A549 (cell line): ENCODE measurements at regions not wholly inside any gene's neighbourhood (a gene's known extent, or its start where the extent isn't known, plus 50 kb on each side); places are given as distances from the start of the nearest gene placed in this dataset.

ENCODE experiments used
- ATAC-seq, 2 experiments: fragments of 200-7000 bp in 1 of 2; fragments of >200 bp in 1 of 2; cut with Nextera tagmentation in 1 of 2; cut with Tn5 transposase in 1 of 2; 3 replicates each; pipeline versions ENCODE4 v1.8.0 to v1.9.1; 2018 to 2020; ENCODE audit warnings: mild to moderate bottlenecking in 1 of 2, moderate library complexity in 1 of 2
- CTCF ChIA-PET: fragments of 300-600 bp; sonication (Branson Sonifier 250); formaldehyde crosslinking; extraction: SDS; loops from one replicate; lab custom pipeline; 2021; ENCODE audit warnings: antibody characterized with exemption, inconsistent platforms; lab: Yijun Ruan, JAX
- POLR2A ChIA-PET: fragments of 350-600 bp; formaldehyde crosslinking; extraction: SDS; loops from one replicate; lab custom pipeline; 2021; ENCODE audit warnings: antibody characterized with exemption, inconsistent platforms; lab: Yijun Ruan, JAX
- DNase-seq, 2 experiments: peaks; one replicate each; pipeline versions ENCODE4 v3.0.0 to v3.0.0-alpha.2; 2011 to 2016; ENCODE audit warnings: low read depth in 1 of 2, low spot score in 1 of 2
- FAIRE-seq: peaks from 2 replicates; lab custom pipeline; 2011; peaks lifted over from hg19 to GRCh38; lab: Jason Lieb, UNC
- H3K27ac ChIP-seq, 2 experiments: fragments of >200 bp; sonication (Bioruptor Twin); formaldehyde crosslinking; 3 replicates each; pipeline ENCODE4 v1.5.1; 2016 to 2017
- H3K4me1 ChIP-seq: fragments of >200 bp; sonication (Bioruptor Twin); formaldehyde crosslinking; 3 replicates; pipeline ENCODE4 v1.6.1; 2016
- H3K4me2 ChIP-seq: fragments of >200 bp; sonication (Bioruptor Twin); formaldehyde crosslinking; 3 replicates; pipeline ENCODE4 v1.6.1; 2016
- H3K4me3 ChIP-seq: fragments of >200 bp; sonication (Bioruptor Twin); formaldehyde crosslinking; 3 replicates; pipeline ENCODE4 v1.5.1; 2016
- H3K9me3 ChIP-seq: fragments of >200 bp; sonication (Bioruptor Twin); formaldehyde crosslinking; 3 replicates; pipeline ENCODE4 v1.6.1; 2016
- ATOH8 ChIP-seq: fragments of 250-450 bp; sonication (Bioruptor Pico); IDR thresholded peaks from 2 replicates; pipeline ENCODE4 v1.5.0; 2020; ENCODE audit warnings: low read depth, mild to moderate bottlenecking, moderate library complexity
- CEBPB ChIP-seq, 2 experiments: fragments of >200 bp in 1 of 2; sonication (Bioruptor Twin) in 1 of 2; formaldehyde crosslinking in 1 of 2; IDR thresholded peaks; 2 replicates each; pipeline ENCODE4 v1.6.1; 2012 to 2016
- CHD4 ChIP-seq: fragments of 200-600 bp; sonication (generic); IDR thresholded peaks from 2 replicates; pipeline ENCODE4 v1.6.1; 2016; ENCODE audit warnings: antibody characterized with exemption, mild to moderate bottlenecking, borderline replicate concordance
- EP300 ChIP-seq, 2 experiments: fragments of >200 bp; sonication (Bioruptor Twin); formaldehyde crosslinking; IDR thresholded peaks; 2 replicates in 1 of 2; 3 replicates in 1 of 2; pipeline ENCODE4 v1.6.1; 2016 to 2017
- ESRRA ChIP-seq: fragments of 150-350 bp; IDR thresholded peaks from 2 replicates; pipeline ENCODE4 v1.6.1; 2014; ENCODE audit warnings: mild to moderate bottlenecking, low read length, borderline replicate concordance
- FOXS1 ChIP-seq: fragments of 250-450 bp; sonication (Bioruptor Pico); IDR thresholded peaks from 2 replicates; pipeline ENCODE4 v1.5.0; 2020; ENCODE audit warnings: mild to moderate bottlenecking, moderate library complexity
- HDAC2 ChIP-seq: fragments of 200-600 bp; sonication (generic); IDR thresholded peaks from 2 replicates; pipeline ENCODE4 v1.6.1; 2016
- HEYL ChIP-seq: fragments of 250-450 bp; sonication (Bioruptor Pico); IDR thresholded peaks from 2 replicates; pipeline ENCODE4 v1.8.0; 2021; ENCODE audit warnings: mild to moderate bottlenecking, moderate library complexity
- HMGXB4 ChIP-seq: fragments of 250-450 bp; sonication (Bioruptor Pico); IDR thresholded peaks from 2 replicates; pipeline ENCODE4 v1.5.0; 2021; ENCODE audit warnings: mild to moderate bottlenecking, moderate library complexity, borderline replicate concordance
- HOXB5 ChIP-seq: fragments of 250-450 bp; sonication (Bioruptor Pico); IDR thresholded peaks from 2 replicates; pipeline ENCODE4 v1.5.0; 2020; ENCODE audit warnings: mild to moderate bottlenecking, moderate library complexity
- JUN ChIP-seq, 2 experiments: fragments of >200 bp; sonication (Bioruptor Twin); formaldehyde crosslinking; IDR thresholded peaks; 2 replicates in 1 of 2; 3 replicates in 1 of 2; pipeline ENCODE4 v1.6.1; 2016 to 2017
- JUNB ChIP-seq: fragments of >200 bp; sonication (Bioruptor Twin); formaldehyde crosslinking; IDR thresholded peaks from 2 replicates; pipeline ENCODE4 v1.6.1; 2016
- KDM5A ChIP-seq: fragments of 200-600 bp; sonication (generic); IDR thresholded peaks from 2 replicates; pipeline ENCODE4 v1.6.1; 2016; ENCODE audit warnings: antibody characterized with exemption, mild to moderate bottlenecking
- MAFK ChIP-seq: fragments of 450-650 bp; IDR thresholded peaks from 2 replicates; pipeline ENCODE4 v1.6.1; 2014; ENCODE audit not compliant: partially characterized antibody
- MYC ChIP-seq: IDR thresholded peaks from 2 replicates; pipeline ENCODE4 v1.6.1; 2012; ENCODE audit warnings: mild to moderate bottlenecking, inconsistent platforms, low read length, improper control_type of control experiment, borderline replicate concordance
- NFE2L2 ChIP-seq: fragments of 150-350 bp; conservative IDR thresholded peaks from 2 replicates; pipeline ENCODE4 v1.6.1; 2014; ENCODE audit warnings: low read length
- PBX3 ChIP-seq: IDR thresholded peaks from 2 replicates; pipeline ENCODE4 v1.6.1; 2012
- PHF8 ChIP-seq: fragments of 200-600 bp; sonication (generic); IDR thresholded peaks from 2 replicates; pipeline ENCODE4 v1.6.1; 2016; ENCODE audit warnings: low read depth, mild to moderate bottlenecking, antibody characterized with exemption, moderate library complexity, borderline replicate concordance
- POLR2A ChIP-seq: IDR thresholded peaks from 2 replicates; pipeline ENCODE4 v1.6.1; 2012; ENCODE audit warnings: mild to moderate bottlenecking, low read length
- POLR2AphosphoS2 ChIP-seq: conservative IDR thresholded peaks from 2 replicates; pipeline ENCODE4 v1.6.1; 2012; ENCODE audit warnings: low read length, improper control_type of control experiment, inconsistent platforms
- RAD21 ChIP-seq, 2 experiments: fragments of >200 bp in 1 of 2; sonication (Bioruptor Twin) in 1 of 2; formaldehyde crosslinking in 1 of 2; IDR thresholded peaks in 1 of 2; conservative IDR thresholded peaks in 1 of 2; 2 replicates in 1 of 2; 3 replicates in 1 of 2; pipeline ENCODE4 v1.6.1; 2012 to 2018; ENCODE audit warnings: inconsistent platforms in 1 of 2
- RARB ChIP-seq: fragments of 250-450 bp; sonication (Bioruptor Pico); IDR thresholded peaks from 2 replicates; pipeline ENCODE4 v1.8.0; 2021; ENCODE audit warnings: mild to moderate bottlenecking, moderate library complexity
- TFCP2L1 ChIP-seq: fragments of 250-450 bp; sonication (Bioruptor Pico); IDR thresholded peaks from 2 replicates; pipeline ENCODE4 v1.5.0; 2021; ENCODE audit warnings: mild to moderate bottlenecking
- TP53 ChIP-seq: fragments of 250-450 bp; sonication (Bioruptor Pico); IDR thresholded peaks from 2 replicates; pipeline ENCODE4 v1.5.0; 2021; ENCODE audit warnings: mild to moderate bottlenecking, moderate library complexity
- USF2 ChIP-seq: fragments of 450-650 bp; IDR thresholded peaks from 2 replicates; pipeline ENCODE4 v1.6.1; 2014; ENCODE audit warnings: antibody characterized with exemption
- ZC3H11A ChIP-seq: fragments of 450-650 bp; IDR thresholded peaks from 2 replicates; pipeline ENCODE4 v1.6.1; 2014; ENCODE audit warnings: antibody characterized with exemption, mild to moderate bottlenecking
- ZSCAN20 ChIP-seq: fragments of 250-450 bp; sonication (Bioruptor Pico); IDR thresholded peaks from 2 replicates; pipeline ENCODE4 v1.8.0; 2022; ENCODE audit warnings: mild to moderate bottlenecking, moderate library complexity
- WGBS: methylation state at CpG from one replicate; pipeline ENCODE4 v1.1.6; 2017; ENCODE audit errors: missing lambda C conversion rate; 5-methylcytosine and 5-hydroxymethylcytosine counted together

GRCh38 chr20:11054266-11054993 is 380.6 kb upstream of the JAG1 start:
- CTCF ChIA-PET: interaction anchor here (1.5 kb wide), 1 partner anchor 151 kb away, joined by 3 read pairs; no protein-coding TSS in a partner anchor

GRCh38 chr20:11056414-11056813 is 382.6 kb upstream of the JAG1 start:
- FAIRE-seq: peak; percentile 80
- Histone ChIP-seq H3K4me2 (no peak overlapping the region), H3K4me3 (no peak overlapping the region), H3K4me1 (no peaks in the 10 kb centered on the region), H3K9me3 (no peaks in the 10 kb centered on the region), H3K27ac (no peak overlapping the region)
- ChIA-PET POLR2A (no interaction called here), CTCF (no interaction called here)
- no peak for TF ChIP-seq RARB (CRISPR knock-in tag)
- no peak for TF ChIP-seq NFE2L2
- TF ChIP-seq POLR2AphosphoS2: no peak
- TF ChIP-seq ATOH8 (CRISPR knock-in tag): no peak
- no peak for TF ChIP-seq JUN (IDR thresholded peaks at IDR 0.05)
- TF ChIP-seq JUNB: no peak
- TF ChIP-seq TP53: no peak
- no peak for TF ChIP-seq KDM5A
- TF ChIP-seq MAFK: no peak
- no peak for TF ChIP-seq PHF8
- no peak for TF ChIP-seq HMGXB4 (CRISPR knock-in tag)
- no peak for TF ChIP-seq FOXS1 (CRISPR knock-in tag)
- TF ChIP-seq ZSCAN20 (CRISPR knock-in tag): no peak
- TF ChIP-seq EP300 (IDR thresholded peaks at IDR 0.05): no peak
- WGBS: 80% methylated on average over 5 of the region's 5 CpGs
- no peak for ATAC-seq
- no peak for DNase-seq

More at GRCh38 chr20:11054266-11054993, 380.6 kb upstream of the JAG1 start:
- TF ChIP-seq JUN (IDR thresholded peaks at IDR 0.05): no peak
- TF ChIP-seq, all 56 proteins: peak for 0
- Histone ChIP-seq H3K4me2 (no peak overlapping the region), H3K9me3 (no peaks in the 10 kb centered on the region), H3K4me1 (peaks cover 9% of the 10 kb centered on the region; the same call in 2 of the 3 replicates), H3K27ac (no peak overlapping the region), H3K4me3 (no peak overlapping the region)
- DNase-seq (peak in 1 of 2 experiments; percentile 9), ATAC-seq (no peak), FAIRE-seq (peak; percentile 82)
- POLR2A ChIA-PET: interaction anchor here (0.7 kb wide), 1 partner anchor 271 kb away, joined by 11 read pairs; no protein-coding TSS in a partner anchor
- WGBS: 64% methylated on average over 8 of the region's 8 CpGs

GRCh38 chr20:11057624-11058023 is 383.8 kb upstream of the JAG1 start:
- no peak for TF ChIP-seq MYC
- TF ChIP-seq TFCP2L1: no peak
- TF ChIP-seq HDAC2: no peak
- TF ChIP-seq FOXS1 (CRISPR knock-in tag): no peak
- no peak for TF ChIP-seq USF2
- no peak for TF ChIP-seq HOXB5
- TF ChIP-seq RAD21 (conservative IDR thresholded peaks at IDR 0.05 in 1 of 2, IDR thresholded peaks at IDR 0.05 in 1 of 2): no peak
- no peak for TF ChIP-seq HMGXB4 (CRISPR knock-in tag)
- TF ChIP-seq HEYL (CRISPR knock-in tag): no peak
- no peak for TF ChIP-seq PBX3
- no peak for TF ChIP-seq POLR2AphosphoS2
- TF ChIP-seq ZC3H11A: no peak
- TF ChIP-seq EP300 (IDR thresholded peaks at IDR 0.05): no peak
- no peak for TF ChIP-seq CEBPB (IDR thresholded peaks at IDR 0.05)
- TF ChIP-seq ESRRA: no peak
- no peak for TF ChIP-seq JUN (IDR thresholded peaks at IDR 0.05)
- no peak for TF ChIP-seq PHF8
- TF ChIP-seq RARB (CRISPR knock-in tag): no peak
- TF ChIP-seq CHD4: no peak
- TF ChIP-seq POLR2A: no peak
- POLR2A ChIA-PET: no interaction called here
- ATAC-seq (no peak), DNase-seq (peak in 1 of 2 experiments; percentile 6), FAIRE-seq (no peak)
- 73% methylated on average over 1 of the region's 1 CpG for WGBS
- Histone ChIP-seq H3K9me3 (no peaks in the 10 kb centered on the region), H3K4me2 (no peak overlapping the region), H3K4me3 (no peak overlapping the region), H3K4me1 (no peaks in the 10 kb centered on the region), H3K27ac (no peak overlapping the region)
- CTCF ChIA-PET: no interaction called here
